HEK293T (cell line): ENCODE measurements at regions not wholly inside any gene's neighbourhood (a gene's known extent, or its start where the extent isn't known, plus 50 kb on each side); places are given as distances from the start of the nearest gene placed in this dataset.
"Not testable (repeated sequence)": the region's sequence is repeated elsewhere in the genome, so short reads cannot be mapped to it uniquely, and the experiment has no call there.

ENCODE experiments used
- CTCF ChIA-PET: fragments of 350-600 bp; formaldehyde crosslinking; extraction: SDS; loops from one replicate; lab custom pipeline; 2021; ENCODE audit warnings: antibody characterized with exemption, inconsistent platforms; lab: Yijun Ruan, JAX
- POLR2A ChIA-PET: fragments of 350-600 bp; formaldehyde crosslinking; extraction: SDS; loops from one replicate; lab custom pipeline; 2020; ENCODE audit warnings: antibody characterized with exemption, inconsistent platforms; lab: Yijun Ruan, JAX
- DNase-seq: peaks from one replicate; pipeline ENCODE4 v3.0.0; 2012; ENCODE audit warnings: mixed read lengths; ENCODE audit errors: extremely low spot score
- ARNT ChIP-seq: fragments of 450-650 bp; IDR thresholded peaks from 2 replicates; pipeline ENCODE4 v1.6.1; 2017; ENCODE audit warnings: mild to moderate bottlenecking
- BHLHE40 ChIP-seq: fragments of 450-650 bp; IDR thresholded peaks from 2 replicates; pipeline ENCODE4 v1.6.1; 2016; ENCODE audit warnings: mild to moderate bottlenecking, moderate library complexity, borderline replicate concordance
- CTBP1 ChIP-seq: fragments of 450-650 bp; IDR thresholded peaks from 2 replicates; pipeline ENCODE4 v1.6.1; 2016; ENCODE audit warnings: borderline replicate concordance
- ELF4 ChIP-seq: fragments of 450-650 bp; IDR thresholded peaks from 2 replicates; pipeline ENCODE4 v1.6.1; 2017; ENCODE audit warnings: antibody characterized with exemption
- FOXA1 ChIP-seq: fragments of 450-650 bp; IDR thresholded peaks from 2 replicates; pipeline ENCODE4 v1.6.1; 2016; ENCODE audit warnings: mild to moderate bottlenecking
- FOXK2 ChIP-seq: fragments of 450-650 bp; IDR thresholded peaks from 2 replicates; pipeline ENCODE4 v1.6.1; 2016; ENCODE audit warnings: mild to moderate bottlenecking
- FOXM1 ChIP-seq: fragments of 450-650 bp; IDR thresholded peaks from 2 replicates; pipeline ENCODE4 v1.6.1; 2017; ENCODE audit warnings: mild to moderate bottlenecking, borderline replicate concordance
- HDGF ChIP-seq: fragments of 450-650 bp; IDR thresholded peaks from 2 replicates; pipeline ENCODE4 v1.6.1; 2017; ENCODE audit warnings: antibody characterized with exemption, borderline replicate concordance
- L3MBTL2 ChIP-seq: fragments of 450-650 bp; conservative IDR thresholded peaks from 2 replicates; pipeline ENCODE4 v1.6.1; 2016; ENCODE audit warnings: mild to moderate bottlenecking
- LEF1 ChIP-seq: fragments of 450-650 bp; IDR thresholded peaks from 2 replicates; pipeline ENCODE4 v1.6.1; 2017; ENCODE audit warnings: mild to moderate bottlenecking, borderline replicate concordance
- NFRKB ChIP-seq: fragments of 450-650 bp; IDR thresholded peaks from 2 replicates; pipeline ENCODE4 v1.6.1; 2016; ENCODE audit warnings: mild to moderate bottlenecking, moderate library complexity
- PKNOX1 ChIP-seq: fragments of 450-650 bp; IDR thresholded peaks from 2 replicates; pipeline ENCODE4 v1.6.1; 2016
- SP1 ChIP-seq: fragments of 450-650 bp; IDR thresholded peaks from 2 replicates; pipeline ENCODE4 v1.6.1; 2017
- SUZ12 ChIP-seq: fragments of 450-650 bp; IDR thresholded peaks from 2 replicates; pipeline ENCODE4 v1.6.1; 2016; ENCODE audit warnings: mild to moderate bottlenecking
- TARDBP ChIP-seq: fragments of 450-650 bp; IDR thresholded peaks from 2 replicates; pipeline ENCODE4 v1.6.1; 2016
- ZNF384 ChIP-seq: fragments of 450-650 bp; IDR thresholded peaks from 2 replicates; pipeline ENCODE4 v1.6.1; 2016

GRCh38 chr6:166800137-166800536 is 156.2 kb downstream of the RNASET2 start:
- ChIA-PET CTCF (no interaction called here), POLR2A (no interaction called here)
- DNase-seq = no peak
- TF ChIP-seq ELF4 (no peak), L3MBTL2 (no peak), ZNF384 (no peak), FOXK2 (no peak), TARDBP (no peak), ARNT (no peak), HDGF (no peak), FOXA1 (no peak), LEF1 (no peak), PKNOX1 (no peak), NFRKB (no peak), SP1 (no peak), CTBP1 (no peak), BHLHE40 (no peak), FOXM1 (no peak), SUZ12 (no peak)

- ChIA-PET CTCF (interaction anchor here (1.5 kb wide), 1 partner anchor 24 kb away, joined by 3 read pairs; no protein-coding TSS in a partner anchor), POLR2A (no interaction called here)
- TF ChIP-seq PKNOX1 = no peak
These were observed 157.7 kb downstream of the RNASET2 start for GRCh38 chr6:166798652-166799051.

DNA sequence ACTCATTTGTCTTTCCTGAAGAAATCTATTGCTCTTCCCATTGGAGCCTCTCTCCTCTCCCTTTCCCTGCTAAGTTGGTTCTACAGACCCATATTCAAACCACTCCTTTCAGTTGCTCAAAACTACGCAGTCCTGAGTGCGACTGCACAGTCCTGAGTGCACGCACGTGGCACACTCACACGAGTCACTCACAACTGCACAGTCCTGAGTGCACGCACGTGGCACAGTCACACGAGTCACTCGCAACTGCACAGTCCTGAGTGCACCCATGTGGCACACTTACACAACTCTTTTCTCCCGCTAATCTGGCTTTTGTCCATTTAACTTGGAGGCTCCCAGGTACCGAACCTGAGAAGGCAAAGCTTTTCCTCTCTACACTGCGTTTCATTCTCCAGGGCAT is 159.7 kb downstream of the RNASET2 start:
- DNase-seq = no peak
- TF ChIP-seq ZNF384 (no peak), PKNOX1 (no peak), BHLHE40 (no peak), FOXK2 (no peak), LEF1 (no peak), NFRKB (no peak), L3MBTL2 (no peak), ARNT (no peak), TARDBP (no peak), FOXA1 (no peak)
- CTCF ChIA-PET = no interaction called here
- POLR2A ChIA-PET = no interaction called here

More at GRCh38 chr6:166798652-166799051, 157.7 kb downstream of the RNASET2 start:
- DNase-seq = no peak

DNA sequence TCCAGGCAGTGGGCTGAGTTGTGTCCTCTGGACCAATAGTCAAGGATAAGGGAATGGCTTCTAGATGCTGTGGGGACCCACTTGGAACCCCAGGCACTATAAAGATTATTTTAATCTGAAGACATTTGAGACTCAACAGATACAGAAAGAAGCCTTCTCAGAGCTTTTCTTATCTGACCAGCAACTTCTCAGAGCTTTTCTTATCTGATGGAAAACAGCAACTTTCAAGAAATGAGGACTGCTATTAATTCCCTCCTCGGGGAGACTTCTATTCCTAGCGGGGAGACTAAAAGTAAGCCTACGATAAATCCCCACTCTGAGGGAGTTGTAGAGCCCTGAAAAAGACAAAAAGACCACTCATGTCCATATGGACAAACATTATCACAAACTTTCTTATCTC is 160.5 kb downstream of the RNASET2 start:
- DNase-seq = no peak
- ChIA-PET POLR2A (no interaction called here), CTCF (no interaction called here)
- TF ChIP-seq ELF4 = no peak
- TF ChIP-seq TARDBP = no peak
- TF ChIP-seq LEF1 = no peak
- no peak for TF ChIP-seq ZNF384
- TF ChIP-seq HDGF = no peak
- TF ChIP-seq NFRKB = no peak
- no peak for TF ChIP-seq SP1
- no peak for TF ChIP-seq BHLHE40
- TF ChIP-seq FOXK2 = no peak
- TF ChIP-seq L3MBTL2 = no peak

DNA sequence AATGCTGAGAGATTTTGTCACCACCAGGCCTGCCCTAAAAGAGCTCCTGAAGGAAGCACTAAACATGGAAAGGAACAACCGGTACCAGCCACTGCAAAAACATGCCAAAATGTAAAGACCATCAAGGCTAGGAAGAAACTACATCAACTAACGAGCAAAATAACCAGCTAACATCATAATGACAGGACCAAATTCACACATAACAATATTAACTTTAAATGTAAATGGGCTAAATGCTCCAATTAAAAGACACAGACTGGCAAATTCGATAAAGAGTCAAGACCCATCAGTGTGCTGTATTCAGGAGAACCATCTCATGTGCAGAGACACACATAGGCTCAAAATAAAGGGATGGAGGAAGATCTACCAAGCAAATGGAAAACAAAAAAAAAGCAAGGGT is 163.8 kb upstream of the RPS6KA2 start:
- CTCF ChIA-PET, POLR2A ChIA-PET, DNase-seq: not testable (repeated sequence)

DNA sequence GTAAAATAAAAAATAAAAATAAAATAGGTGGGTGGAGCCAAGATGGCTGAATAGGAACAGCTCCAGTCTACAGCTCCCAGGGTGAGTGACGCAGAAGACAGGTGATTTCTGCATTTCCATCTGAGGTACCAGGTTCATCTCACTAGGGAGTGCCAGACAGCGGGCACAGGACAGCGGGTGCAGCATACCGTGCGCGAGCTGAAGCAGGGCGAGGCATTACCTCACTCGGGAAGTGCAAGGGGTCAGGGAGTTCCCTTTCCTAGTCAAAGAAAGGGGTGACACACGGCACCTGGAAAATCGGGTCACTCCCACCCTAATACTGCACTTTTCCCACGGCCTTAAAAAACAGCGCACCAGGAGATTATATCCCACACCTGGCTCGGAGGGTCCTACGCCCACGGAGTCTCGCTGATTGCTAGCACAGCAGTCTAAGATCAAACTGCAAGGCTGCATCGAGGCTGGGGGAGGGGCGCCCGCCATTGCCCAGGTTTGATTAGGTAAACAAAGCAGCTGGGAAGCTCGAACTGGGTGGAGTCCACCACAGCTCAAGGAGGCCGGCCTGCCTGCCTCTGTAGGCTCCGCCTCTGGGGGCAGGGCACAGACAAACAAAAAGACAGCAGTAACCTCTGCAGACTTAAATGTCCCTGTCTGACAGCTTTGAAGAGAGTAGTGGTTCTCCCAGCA is 161.9 kb upstream of the RPS6KA2 start:
- CTCF ChIA-PET = interaction anchor here (1.0 kb wide), 1 partner anchor 11 kb away, joined by 3 read pairs; no protein-coding TSS in a partner anchor
- POLR2A ChIA-PET = not testable (repeated sequence)

GRCh38 chr6:166786704-166787293 is 159.7 kb upstream of the RPS6KA2 start:
- ChIA-PET CTCF (interaction anchor here (0.6 to 2.2 kb wide), 6 partner anchors 147 to 1629 kb away, joined by 3 to 8 read pairs (median 3); no protein-coding TSS in a partner anchor), POLR2A (interaction anchor here (0.7 kb wide), 1 partner anchor 1387 kb away, joined by 3 read pairs; no protein-coding TSS in a partner anchor)
- peak; percentile 71 for DNase-seq
- TF ChIP-seq PKNOX1 (no peak), TARDBP (no peak), FOXM1 (no peak), ELF4 (no peak), NFRKB (no peak), LEF1 (no peak), L3MBTL2 (no peak), ZNF384 (no peak), FOXK2 (no peak), SP1 (no peak), HDGF (no peak)

More for the DNA sequence above, 161.9 kb upstream of the RPS6KA2 start:
- DNase-seq = not testable (repeated sequence)
